Loucy (cell line): ENCODE measurements at regions not wholly inside any gene's neighbourhood (a gene's known extent, or its start where the extent isn't known, plus 50 kb on each side); places are given as distances from the start of the nearest gene placed in this dataset.

Source experiments
- H2AFZ ChIP-seq: fragments of 200-600 bp; sonication (generic); 2 replicates; pipeline ENCODE4 v1.6.0; 2016; ENCODE audit warnings: antibody characterized with exemption, mild to moderate bottlenecking, low read length, moderate library complexity
- H3F3A ChIP-seq: fragments of 200-600 bp; 2 replicates; pipeline ENCODE4 v1.6.0; 2016; ENCODE audit warnings: antibody characterized with exemption, low read depth, mild to moderate bottlenecking
- H3K27me3 ChIP-seq: fragments of 200-600 bp; sonication (generic); 2 replicates; pipeline ENCODE4 v1.6.1; 2014; ENCODE audit warnings: low read length, mild to moderate bottlenecking; ENCODE audit not compliant: insufficient read depth, poor library complexity, severe bottlenecking
- H3K36me3 ChIP-seq: fragments of 200-600 bp; sonication (generic); 2 replicates; pipeline ENCODE4 v1.6.1; 2016; ENCODE audit warnings: low read length; ENCODE audit not compliant: insufficient read depth
- H3K4me1 ChIP-seq: fragments of 200-600 bp; sonication (generic); 2 replicates; pipeline ENCODE4 v1.5.1; 2014; ENCODE audit warnings: low read length, mild to moderate bottlenecking; ENCODE audit not compliant: insufficient read depth, poor library complexity, severe bottlenecking
- H3K4me2 ChIP-seq: fragments of 200-600 bp; sonication (generic); 2 replicates; pipeline ENCODE4 v1.6.0; 2014; ENCODE audit warnings: antibody characterized with exemption, low read length, low read depth, mild to moderate bottlenecking; ENCODE audit not compliant: poor library complexity, severe bottlenecking
- H3K4me3 ChIP-seq: fragments of 200-600 bp; sonication (generic); 2 replicates; pipeline ENCODE4 v1.5.1; 2014; ENCODE audit warnings: low read length, mild to moderate bottlenecking, mixed read lengths; ENCODE audit not compliant: poor library complexity, severe bottlenecking
- H3K79me2 ChIP-seq: fragments of 200-600 bp; sonication (generic); 2 replicates; pipeline ENCODE4 v1.6.1; 2014; ENCODE audit warnings: low read length; ENCODE audit not compliant: insufficient read depth
- H3K9ac ChIP-seq: fragments of 200-600 bp; sonication (generic); 2 replicates; pipeline ENCODE4 v1.6.0; 2014; ENCODE audit warnings: mild to moderate bottlenecking, low read depth, low read length, moderate library complexity; ENCODE audit not compliant: poor library complexity, severe bottlenecking
- H3K9me2 ChIP-seq: fragments of 200-600 bp; sonication (generic); replicated peaks from 2 replicates; pipeline ENCODE4 v1.6.1; 2016; ENCODE audit warnings: low read depth, low read length, mixed read lengths
- H3K9me3 ChIP-seq: fragments of 200-600 bp; sonication (generic); 2 replicates; pipeline ENCODE4 v1.6.1; 2014; ENCODE audit warnings: mild to moderate bottlenecking, antibody characterized with exemption, low read length, low read depth; ENCODE audit not compliant: insufficient read depth
- H4K20me1 ChIP-seq: fragments of 200-600 bp; sonication (generic); 2 replicates; pipeline ENCODE4 v1.6.0; 2014; ENCODE audit warnings: antibody characterized with exemption, low read length, mild to moderate bottlenecking; ENCODE audit not compliant: insufficient read depth, poor library complexity, severe bottlenecking
- EZH2phosphoT487 ChIP-seq: fragments of 200-600 bp; IDR thresholded peaks from 2 replicates; pipeline ENCODE4 v1.6.1; 2018; ENCODE audit warnings: antibody characterized with exemption, mild to moderate bottlenecking, moderate library complexity, borderline replicate concordance
- TF ChIP-seq, protein P1 (sequence below): fragments of 200-600 bp; sonication (generic); conservative IDR thresholded peaks from 2 replicates; pipeline ENCODE4 v1.5.1; 2014; ENCODE audit warnings: mild to moderate bottlenecking, antibody characterized with exemption, low read length

DNA sequence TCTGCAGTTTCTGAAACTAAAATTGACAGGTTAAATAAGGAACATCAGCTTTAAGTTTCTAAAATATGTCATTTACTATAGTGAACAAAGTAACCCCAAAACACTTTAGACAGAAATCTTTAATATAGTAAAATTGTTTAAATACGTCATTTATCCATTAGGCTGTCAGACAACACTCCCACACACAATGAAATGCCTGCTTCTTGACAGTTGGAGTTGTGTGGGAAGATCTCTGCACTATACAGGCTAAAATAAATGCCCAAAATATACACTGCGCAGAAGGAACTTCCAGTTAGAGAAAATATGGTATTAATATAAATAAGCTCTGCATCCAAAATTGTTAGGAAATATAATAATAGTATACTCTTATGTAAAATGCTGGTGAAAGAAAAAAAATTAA, 794.4 kb downstream of the CDH18 start:
- no peak overlapping the region for H3K4me3 ChIP-seq
- no peaks in the 10 kb centered on the region for H4K20me1 ChIP-seq
- no peak overlapping the region for H2AFZ ChIP-seq
- no peaks in the 10 kb centered on the region for H3F3A ChIP-seq
- no peaks in the 10 kb centered on the region for H3K4me1 ChIP-seq
- no peak overlapping the region for H3K9ac ChIP-seq
- no peaks in the 10 kb centered on the region for H3K27me3 ChIP-seq
- H3K79me2 ChIP-seq = no peaks in the 10 kb centered on the region
- no peak overlapping the region for H3K4me2 ChIP-seq
- TF ChIP-seq, protein P1, sequence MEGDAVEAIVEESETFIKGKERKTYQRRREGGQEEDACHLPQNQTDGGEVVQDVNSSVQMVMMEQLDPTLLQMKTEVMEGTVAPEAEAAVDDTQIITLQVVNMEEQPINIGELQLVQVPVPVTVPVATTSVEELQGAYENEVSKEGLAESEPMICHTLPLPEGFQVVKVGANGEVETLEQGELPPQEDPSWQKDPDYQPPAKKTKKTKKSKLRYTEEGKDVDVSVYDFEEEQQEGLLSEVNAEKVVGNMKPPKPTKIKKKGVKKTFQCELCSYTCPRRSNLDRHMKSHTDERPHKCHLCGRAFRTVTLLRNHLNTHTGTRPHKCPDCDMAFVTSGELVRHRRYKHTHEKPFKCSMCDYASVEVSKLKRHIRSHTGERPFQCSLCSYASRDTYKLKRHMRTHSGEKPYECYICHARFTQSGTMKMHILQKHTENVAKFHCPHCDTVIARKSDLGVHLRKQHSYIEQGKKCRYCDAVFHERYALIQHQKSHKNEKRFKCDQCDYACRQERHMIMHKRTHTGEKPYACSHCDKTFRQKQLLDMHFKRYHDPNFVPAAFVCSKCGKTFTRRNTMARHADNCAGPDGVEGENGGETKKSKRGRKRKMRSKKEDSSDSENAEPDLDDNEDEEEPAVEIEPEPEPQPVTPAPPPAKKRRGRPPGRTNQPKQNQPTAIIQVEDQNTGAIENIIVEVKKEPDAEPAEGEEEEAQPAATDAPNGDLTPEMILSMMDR = no peak
- no peak for TF ChIP-seq EZH2phosphoT487
- H3K9me2 ChIP-seq = no peaks in the 10 kb centered on the region
- H3K36me3 ChIP-seq = no peaks in the 10 kb centered on the region
- H3K9me3 ChIP-seq = no peaks in the 10 kb centered on the region

DNA sequence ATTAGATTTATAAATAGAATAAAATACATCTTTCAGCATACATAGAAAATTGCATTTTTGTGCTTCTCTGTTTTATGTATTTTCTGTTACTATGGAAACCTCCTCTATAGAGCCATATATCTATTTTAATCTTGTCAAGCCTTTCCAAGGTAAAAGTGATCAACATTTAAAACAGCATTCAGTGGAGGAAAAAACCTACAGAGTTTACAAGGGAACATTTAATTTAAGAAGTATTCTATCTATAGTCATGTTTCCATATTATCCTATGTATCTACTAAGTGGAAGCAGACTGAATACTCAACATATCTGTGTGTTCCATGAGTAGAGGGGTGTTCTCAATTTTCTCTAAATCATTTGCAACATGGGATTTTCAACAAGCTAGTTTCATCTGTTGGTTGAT, 791.4 kb downstream of the CDH18 start:
- Histone ChIP-seq H3K4me1 (no peaks in the 10 kb centered on the region), H3K4me2 (no peak overlapping the region), H3K9me3 (no peaks in the 10 kb centered on the region), H2AFZ (no peak overlapping the region), H3K9me2 (no peaks in the 10 kb centered on the region), H3K79me2 (no peaks in the 10 kb centered on the region), H4K20me1 (no peaks in the 10 kb centered on the region), H3K9ac (no peak overlapping the region), H3K4me3 (no peak overlapping the region), H3F3A (no peaks in the 10 kb centered on the region), H3K27me3 (no peaks in the 10 kb centered on the region), H3K36me3 (no peaks in the 10 kb centered on the region)
- TF ChIP-seq EZH2phosphoT487 = no peak
- TF ChIP-seq, protein P1 = no peak

DNA sequence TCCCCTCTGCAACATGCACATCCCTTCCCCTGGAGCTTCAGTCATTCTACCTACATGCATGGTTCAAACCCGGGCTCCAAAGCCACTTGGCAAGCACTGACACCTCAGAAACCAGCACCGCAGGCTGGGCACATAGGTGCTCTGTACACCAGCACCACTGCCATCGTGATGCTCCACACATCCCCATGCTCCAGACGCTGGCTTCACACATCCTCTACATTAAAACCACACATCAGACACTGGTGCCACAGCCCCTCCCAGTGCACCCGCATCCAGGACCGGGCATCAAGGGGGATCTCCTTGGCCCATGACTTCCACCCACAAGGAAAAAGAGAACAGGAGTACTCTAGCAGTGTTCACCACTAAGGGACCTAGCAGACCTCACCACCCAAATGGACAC, 787.7 kb downstream of the CDH18 start:
- H3K4me2 ChIP-seq = no peak overlapping the region
- no peaks in the 10 kb centered on the region for H3K27me3 ChIP-seq
- no peaks in the 10 kb centered on the region for H3K4me1 ChIP-seq
- no peaks in the 10 kb centered on the region for H3K9me2 ChIP-seq
- no peaks in the 10 kb centered on the region for H3K79me2 ChIP-seq
- no peak overlapping the region for H3K9ac ChIP-seq
- no peaks in the 10 kb centered on the region for H3K9me3 ChIP-seq
- no peak overlapping the region for H3K4me3 ChIP-seq
- no peaks in the 10 kb centered on the region for H4K20me1 ChIP-seq
- no peaks in the 10 kb centered on the region for H3F3A ChIP-seq
- TF ChIP-seq, protein P1 = no peak
- TF ChIP-seq EZH2phosphoT487 = no peak
- no peak overlapping the region for H2AFZ ChIP-seq
- no peaks in the 10 kb centered on the region for H3K36me3 ChIP-seq
